Suprapubic skin (tissue), 4 donors: ENCODE measurements at regions not wholly inside any gene's neighbourhood (a gene's known extent, or its start where the extent isn't known, plus 50 kb on each side); places are given as distances from the start of the nearest gene placed in this dataset.

Source experiments
- DNase-seq, 2 donors: peaks; one replicate each; pipeline ENCODE4 v3.0.0-alpha.2; 2019; ENCODE audit warnings: low spot score in 2 of 2
- H3K27ac ChIP-seq: fragments of 200-600 bp; sonication (generic); one replicate; pipeline ENCODE4 v1.5.1; 2019
- H3K27me3 ChIP-seq: fragments of 200-600 bp; sonication (generic); one replicate; pipeline ENCODE4 v1.5.1; 2019
- H3K36me3 ChIP-seq: fragments of 200-600 bp; sonication (generic); one replicate; pipeline ENCODE4 v1.5.1; 2019
- H3K4me1 ChIP-seq: fragments of 200-600 bp; sonication (generic); one replicate; pipeline ENCODE4 v1.5.1; 2019
- H3K4me3 ChIP-seq: fragments of 200-600 bp; sonication (generic); one replicate; pipeline ENCODE4 v1.5.1; 2019; ENCODE audit warnings: mild to moderate bottlenecking
- H3K9me3 ChIP-seq: fragments of 200-600 bp; sonication (generic); one replicate; pipeline ENCODE4 v1.5.1; 2019
- CTCF ChIP-seq, 2 donors: fragments of 200-600 bp in 1 of 2; fragments of 450-650 bp in 1 of 2; sonication (generic) in 1 of 2; IDR thresholded peaks; one replicate each; pipeline ENCODE4 v1.5.1; 2016 to 2019; ENCODE audit warnings: antibody characterized with exemption in 2 of 2, mild to moderate bottlenecking in 1 of 2, moderate library complexity in 1 of 2
- EP300 ChIP-seq: sonication (generic); formaldehyde crosslinking; IDR thresholded peaks from one replicate; pipeline ENCODE4 v1.6.1; 2017; ENCODE audit warnings: antibody characterized with exemption
- POLR2A ChIP-seq, 2 donors: fragments of 450-650 bp; IDR thresholded peaks; one replicate each; pipeline ENCODE4 v1.6.1; 2017; ENCODE audit warnings: antibody characterized with exemption in 2 of 2, mild to moderate bottlenecking in 2 of 2, moderate library complexity in 2 of 2
- POLR2AphosphoS5 ChIP-seq, 3 donors: sonication (generic); formaldehyde crosslinking; IDR thresholded peaks; one replicate each; pipeline ENCODE4 v1.6.1; 2017; ENCODE audit warnings: antibody characterized with exemption in 3 of 3
- WGBS: methylation state at CpG from one replicate; pipeline ENCODE4 v1.1.5; 2018; 5-methylcytosine and 5-hydroxymethylcytosine counted together

GRCh38 chr10:128215733-128216132 lies 89.5 kb upstream of the MKI67 start:
- WGBS: 87% methylated on average over 8 of the region's 8 CpGs
- H3K9me3 ChIP-seq: no peaks in the 10 kb centered on the region
- DNase-seq: no peak
- TF ChIP-seq POLR2A (IDR thresholded peaks at IDR 0.05) (no peak), EP300 (no peak), POLR2AphosphoS5 (IDR thresholded peaks at IDR 0.05) (no peak), CTCF (IDR thresholded peaks at IDR 0.05) (no peak)
- no peak overlapping the region for H3K4me3 ChIP-seq
- H3K36me3 ChIP-seq: no peaks in the 10 kb centered on the region
- H3K4me1 ChIP-seq: peaks cover 10% of the 10 kb centered on the region
- no peaks in the 10 kb centered on the region for H3K27me3 ChIP-seq
- H3K27ac ChIP-seq: no peak overlapping the region

GRCh38 chr10:128217136-128217535 lies 90.9 kb upstream of the MKI67 start:
- peaks cover 5% of the 10 kb centered on the region for H3K27me3 ChIP-seq
- no peak for DNase-seq
- TF ChIP-seq EP300 (no peak), CTCF (IDR thresholded peaks at IDR 0.05) (no peak), POLR2A (IDR thresholded peaks at IDR 0.05) (no peak)
- H3K27ac ChIP-seq: no peak overlapping the region
- H3K4me3 ChIP-seq: no peak overlapping the region
- peaks cover 7% of the 10 kb centered on the region for H3K4me1 ChIP-seq
- H3K36me3 ChIP-seq: no peaks in the 10 kb centered on the region
- no peaks in the 10 kb centered on the region for H3K9me3 ChIP-seq
- 80% methylated on average over 7 of the region's 7 CpGs for WGBS

GRCh38 chr10:128218161-128218560 lies 91.9 kb upstream of the MKI67 start:
- Histone ChIP-seq H3K27me3 (peaks cover 9% of the 10 kb centered on the region), H3K4me3 (no peak overlapping the region), H3K9me3 (no peaks in the 10 kb centered on the region), H3K36me3 (no peaks in the 10 kb centered on the region), H3K27ac (no peak overlapping the region), H3K4me1 (peaks cover 6% of the 10 kb centered on the region)
- no peak for TF ChIP-seq POLR2AphosphoS5 (IDR thresholded peaks at IDR 0.05)
- TF ChIP-seq CTCF (IDR thresholded peaks at IDR 0.05): no peak
- no peak for TF ChIP-seq POLR2A (IDR thresholded peaks at IDR 0.05)
- TF ChIP-seq EP300: no peak
- WGBS: 76% methylated on average over 4 of the region's 4 CpGs
- no peak for DNase-seq

GRCh38 chr10:128219295-128219694 lies 93.1 kb upstream of the MKI67 start:
- H3K27me3 ChIP-seq: peaks cover 10% of the 10 kb centered on the region
- TF ChIP-seq CTCF (IDR thresholded peaks at IDR 0.05) (no peak), POLR2A (IDR thresholded peaks at IDR 0.05) (no peak), POLR2AphosphoS5 (IDR thresholded peaks at IDR 0.05) (no peak), EP300 (no peak)
- peaks cover 6% of the 10 kb centered on the region for H3K4me1 ChIP-seq
- no peak overlapping the region for H3K4me3 ChIP-seq
- H3K27ac ChIP-seq: no peak overlapping the region
- no peak for DNase-seq
- whole genome bisulfite sequencing: 90% methylated on average over 1 of the region's 1 CpG
- no peaks in the 10 kb centered on the region for H3K36me3 ChIP-seq
- no peaks in the 10 kb centered on the region for H3K9me3 ChIP-seq

- 93% methylated on average over 5 of the region's 5 CpGs for WGBS
- no peak for DNase-seq
- H3K4me1 ChIP-seq: peaks cover 6% of the 10 kb centered on the region
- no peak overlapping the region for H3K4me3 ChIP-seq
- no peaks in the 10 kb centered on the region for H3K9me3 ChIP-seq
- no peaks in the 10 kb centered on the region for H3K36me3 ChIP-seq
- no peak overlapping the region for H3K27ac ChIP-seq
- TF ChIP-seq POLR2AphosphoS5 (IDR thresholded peaks at IDR 0.05): no peak
- no peak for TF ChIP-seq POLR2A (IDR thresholded peaks at IDR 0.05)
- no peak for TF ChIP-seq EP300
- TF ChIP-seq CTCF (IDR thresholded peaks at IDR 0.05): no peak
- H3K27me3 ChIP-seq: peaks cover 10% of the 10 kb centered on the region
Observed at GRCh38 chr10:128220021-128220420, 93.8 kb upstream of the MKI67 start.
